Psoas muscle (tissue), 7 donors: ENCODE measurements at regions not wholly inside any gene's neighbourhood (a gene's known extent, or its start where the extent isn't known, plus 50 kb on each side); places are given as distances from the start of the nearest gene placed in this dataset.

Experiments
- ATAC-seq, 4 donors: fragments of 200-7000 bp; cut with Tn5 transposase; one replicate each; pipeline ENCODE4 v1.9.1; 2020; ENCODE audit warnings: moderate library complexity in 3 of 4, mild to moderate bottlenecking in 2 of 4
- DNase-seq, 2 donors: peaks; one replicate each; pipeline ENCODE4 v3.0.0-alpha.2; 2020
- H3K27ac ChIP-seq: fragments of 200-600 bp; one replicate; pipeline ENCODE4 v1.8.0; 2022
- H3K27me3 ChIP-seq, 3 donors: fragments of 200-600 bp in 1 of 3; one replicate each; pipeline versions ENCODE4 v1.6.1 to v1.8.0; 2013 to 2022; ENCODE audit warnings: low read length in 2 of 3, mild to moderate bottlenecking in 2 of 3, moderate library complexity in 1 of 3; ENCODE audit not compliant: insufficient read depth in 3 of 3
- H3K36me3 ChIP-seq, 2 donors: fragments of 200-600 bp in 1 of 2; one replicate each; pipeline versions ENCODE4 v1.6.1 to v1.8.0; 2013 to 2022; ENCODE audit warnings: low read depth in 1 of 2, mild to moderate bottlenecking in 1 of 2, moderate library complexity in 1 of 2; ENCODE audit not compliant: insufficient read depth in 1 of 2
- H3K4me1 ChIP-seq: fragments of 200-600 bp; one replicate; pipeline ENCODE4 v1.8.0; 2022
- H3K4me3 ChIP-seq: fragments of 200-600 bp; one replicate; pipeline ENCODE4 v1.8.0; 2022; ENCODE audit warnings: mild to moderate bottlenecking
- H3K9me3 ChIP-seq: fragments of 200-600 bp; one replicate; pipeline ENCODE4 v1.8.0; 2022
- WGBS, 3 donors: extraction: QIAGEN DNeasy Blood & Tissue Kit; methylation state at CpG; one replicate each; pipeline versions ENCODE4 v1.1.6 to v1.1.7; 2013; 5-methylcytosine and 5-hydroxymethylcytosine counted together
- intact Hi-C, 2 donors: fragments of 100-400 bp; cut with DNase I; formaldehyde crosslinking; loops; one replicate each; pipeline versions ENCODE4 v1.11.0 to v1.14.2; 2022
- TF ChIP-seq, protein P1 (sequence below): fragments of 200-600 bp; IDR thresholded peaks from one replicate; pipeline ENCODE4 v1.8.0; 2022; ENCODE audit warnings: antibody characterized with exemption
- donor health status: healthy with polysubstance abuse.
- donor health status: DM: no; HTN: no; CAD: no; lungs with moderate emphysema.
- donor health status: Bipolar disorder and iron deficiency.
- donor health status: healthy.
- donor health status: DM: yes; HTN: yes; CAD: no.
- donor health status: DM: no; HTN: no; CAD: no.
- donor health status: DM: yes; HTN: yes; CAD: no.

DNA sequence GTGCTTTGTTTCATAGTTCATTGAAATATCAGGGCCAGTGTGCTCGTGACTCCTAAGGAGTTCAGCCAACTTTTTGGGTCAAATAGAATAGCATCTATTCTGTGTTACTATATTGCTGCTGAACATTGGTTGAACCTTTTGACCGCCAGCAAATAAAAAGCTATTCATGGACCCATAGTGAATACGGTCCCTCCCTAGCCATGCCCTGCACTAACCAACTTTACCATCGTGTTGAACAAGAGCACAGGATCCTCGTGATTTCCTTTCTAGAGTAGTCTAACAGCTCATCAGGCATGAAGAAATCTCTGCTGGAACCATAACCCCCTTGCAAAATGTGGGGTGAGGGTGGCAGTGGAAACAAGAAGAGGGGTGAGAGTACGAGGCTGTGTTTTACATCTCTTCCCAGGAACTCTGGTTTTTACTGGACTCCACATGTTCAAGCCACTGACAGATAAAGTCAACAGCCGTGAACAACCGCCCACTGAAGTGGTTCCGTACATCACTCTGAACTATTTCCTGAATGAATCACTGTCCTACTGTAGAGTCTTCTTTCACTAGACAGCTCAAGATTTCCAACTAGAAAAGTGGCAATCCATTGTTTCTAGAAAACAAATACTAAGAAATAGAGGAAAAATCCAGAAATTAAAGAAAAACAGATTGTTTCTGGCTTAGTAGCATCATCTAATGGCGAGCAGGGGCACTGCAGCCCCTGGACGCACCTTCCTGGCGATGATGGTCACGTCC is 70.1 kb upstream of the SPATA31E1 start:
- TF ChIP-seq, protein P1, sequence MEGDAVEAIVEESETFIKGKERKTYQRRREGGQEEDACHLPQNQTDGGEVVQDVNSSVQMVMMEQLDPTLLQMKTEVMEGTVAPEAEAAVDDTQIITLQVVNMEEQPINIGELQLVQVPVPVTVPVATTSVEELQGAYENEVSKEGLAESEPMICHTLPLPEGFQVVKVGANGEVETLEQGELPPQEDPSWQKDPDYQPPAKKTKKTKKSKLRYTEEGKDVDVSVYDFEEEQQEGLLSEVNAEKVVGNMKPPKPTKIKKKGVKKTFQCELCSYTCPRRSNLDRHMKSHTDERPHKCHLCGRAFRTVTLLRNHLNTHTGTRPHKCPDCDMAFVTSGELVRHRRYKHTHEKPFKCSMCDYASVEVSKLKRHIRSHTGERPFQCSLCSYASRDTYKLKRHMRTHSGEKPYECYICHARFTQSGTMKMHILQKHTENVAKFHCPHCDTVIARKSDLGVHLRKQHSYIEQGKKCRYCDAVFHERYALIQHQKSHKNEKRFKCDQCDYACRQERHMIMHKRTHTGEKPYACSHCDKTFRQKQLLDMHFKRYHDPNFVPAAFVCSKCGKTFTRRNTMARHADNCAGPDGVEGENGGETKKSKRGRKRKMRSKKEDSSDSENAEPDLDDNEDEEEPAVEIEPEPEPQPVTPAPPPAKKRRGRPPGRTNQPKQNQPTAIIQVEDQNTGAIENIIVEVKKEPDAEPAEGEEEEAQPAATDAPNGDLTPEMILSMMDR: peak; percentile 75

GRCh38 chr9:87813119-87813463 is 69.6 kb upstream of the SPATA31E1 start:
- intact Hi-C loops: loop anchor here (5.0 kb wide), 1 partner anchor 131 kb away; no protein-coding TSS in a partner anchor
- no peaks in the 10 kb centered on the region for H3K9me3 ChIP-seq
- TF ChIP-seq, protein P1: no peak
- peaks cover 0 to 12% (median 4%) of the 10 kb centered on the region in 3 donors for H3K27me3 ChIP-seq
- H3K4me3 ChIP-seq: no peak overlapping the region
- no peaks in the 10 kb centered on the region for H3K4me1 ChIP-seq
- DNase-seq (no peak), ATAC-seq (no peak)
- H3K27ac ChIP-seq: no peak overlapping the region
- no peaks in the 10 kb centered on the region for H3K36me3 ChIP-seq
- 69 to 76% (median 70%) methylated on average over 7 of the region's 7 CpGs for WGBS, 3 donors

More for the DNA sequence above, 70.1 kb upstream of the SPATA31E1 start:
- H3K36me3 ChIP-seq: no peaks in the 10 kb centered on the region
- no peak overlapping the region for H3K4me3 ChIP-seq
- peaks cover 0 to 12% (median 4%) of the 10 kb centered on the region in 3 donors for H3K27me3 ChIP-seq
- no peaks in the 10 kb centered on the region for H3K4me1 ChIP-seq
- DNase-seq: no peak
- no peak overlapping the region for H3K27ac ChIP-seq
- no peaks in the 10 kb centered on the region for H3K9me3 ChIP-seq
- intact Hi-C loops: loop anchor here (5.0 kb wide), 1 partner anchor 130 kb away; no protein-coding TSS in a partner anchor
- peak in 1 of 4 donors; percentile 32 for ATAC-seq
- 44 to 56% (median 46%) methylated on average over 13 of the region's 13 CpGs for WGBS, 3 donors

- no peak overlapping the region for H3K27ac ChIP-seq
- TF ChIP-seq, protein P1: no peak
- ATAC-seq (no peak), DNase-seq (no peak)
- no peaks in the 10 kb centered on the region for H3K4me1 ChIP-seq
- peaks cover 0 to 4% (median 0%) of the 10 kb centered on the region in 3 donors for H3K27me3 ChIP-seq
- intact Hi-C loops: no loop called here
- 0 to 3% (median 2%) methylated on average over 2 of the region's 2 CpGs for WGBS, 3 donors
- H3K36me3 ChIP-seq: no peaks in the 10 kb centered on the region
- no peaks in the 10 kb centered on the region for H3K9me3 ChIP-seq
- no peak overlapping the region for H3K4me3 ChIP-seq
These were observed 66.6 kb upstream of the SPATA31E1 start for GRCh38 chr9:87816036-87816435.

DNA sequence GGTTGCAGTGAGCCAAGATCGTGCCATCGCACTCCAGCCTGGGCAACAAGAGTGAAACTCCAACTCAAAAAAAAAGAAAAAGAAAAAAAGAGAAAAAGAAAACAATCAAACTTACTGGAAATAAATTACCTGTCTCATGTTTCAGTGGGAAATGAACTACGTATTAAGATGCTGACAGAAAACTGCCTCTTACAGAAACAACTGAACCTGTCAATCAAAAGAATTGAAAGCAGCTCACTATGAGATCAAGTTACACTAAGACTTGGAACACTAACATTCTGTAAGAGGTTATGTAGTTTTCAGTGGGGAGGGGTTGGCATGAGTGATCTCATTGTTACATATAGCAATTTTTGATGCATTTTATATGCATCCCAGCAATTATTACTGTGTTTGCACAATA is 64.4 kb upstream of the SPATA31E1 start:
- Histone ChIP-seq H3K4me3 (no peak overlapping the region), H3K9me3 (no peaks in the 10 kb centered on the region), H3K27me3 (no peaks in the 10 kb centered on the region), H3K4me1 (no peaks in the 10 kb centered on the region), H3K36me3 (no peaks in the 10 kb centered on the region), H3K27ac (no peak overlapping the region)
- TF ChIP-seq, protein P1: no peak
- WGBS, 3 donors: 59 to 69% (median 65%) methylated on average over 3 of the region's 3 CpGs
- DNase-seq (no peak), ATAC-seq (no peak)
- intact Hi-C loops: no loop called here
